ENCODE measurements at regions not wholly inside any gene's neighbourhood (a gene's known extent, or its start where the extent isn't known, plus 50 kb on each side); places are given as distances from the start of the nearest gene placed in this dataset.

- TF ChIP-seq CTCF (conservative IDR thresholded peaks at IDR 0.05; ENCODE audit: low read depth, low read length): no peak
- no peak for TF ChIP-seq EZH2 (IDR thresholded peaks at IDR 0.05; ENCODE audit: borderline replicate concordance, low read depth, low read length, poor library complexity, severe bottlenecking)
Observed at GRCh38 chr2:193796847-193797246, 1602.1 kb upstream of the TMEFF2 start.
